GM10248 (cell line): ENCODE measurements at regions not wholly inside any gene's neighbourhood (a gene's known extent, or its start where the extent isn't known, plus 50 kb on each side); places are given as distances from the start of the nearest gene placed in this dataset.

Source experiments
- CTCF ChIA-PET: fragments of 300-600 bp; sonication (Branson Sonifier 250); formaldehyde crosslinking; extraction: SDS; loops from one replicate; lab custom pipeline; 2021; ENCODE audit warnings: antibody characterized with exemption; lab: Yijun Ruan, JAX
- POLR2A ChIA-PET: fragments of 350-650 bp; sonication (Branson Sonifier 250); formaldehyde crosslinking; extraction: SDS; loops from one replicate; lab custom pipeline; 2020; ENCODE audit warnings: antibody characterized with exemption; lab: Yijun Ruan, JAX
- DNase-seq: peaks from one replicate; pipeline ENCODE4 v3.0.0; 2012; ENCODE audit errors: extremely low spot score
- TF ChIP-seq, protein P1 (sequence below): IDR thresholded peaks from 2 replicates; pipeline ENCODE4 v1.5.1; 2012; ENCODE audit warnings: mild to moderate bottlenecking, low read depth; ENCODE audit errors: extremely low read depth, missing control alignments, control extremely low read depth

DNA sequence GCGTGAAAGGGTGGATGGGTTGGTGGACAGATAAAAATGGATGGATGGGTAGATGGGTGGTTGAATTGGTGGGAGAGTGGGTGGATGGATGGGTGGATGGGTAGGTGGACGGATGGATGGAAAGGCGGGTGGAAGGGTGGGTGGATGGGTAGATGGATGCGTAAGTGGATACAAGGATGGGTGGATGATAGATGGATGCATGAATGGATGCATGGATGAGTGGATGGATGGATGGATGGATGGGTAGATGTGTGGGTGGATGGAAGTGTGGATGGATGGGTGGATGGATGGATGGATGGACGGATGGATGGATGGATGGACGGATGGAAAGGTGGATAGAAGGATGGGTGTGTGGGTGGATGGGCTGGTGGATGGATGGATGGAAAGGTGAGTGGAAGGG, 77.0 kb upstream of the GRK3 start:
- TF ChIP-seq, protein P1, sequence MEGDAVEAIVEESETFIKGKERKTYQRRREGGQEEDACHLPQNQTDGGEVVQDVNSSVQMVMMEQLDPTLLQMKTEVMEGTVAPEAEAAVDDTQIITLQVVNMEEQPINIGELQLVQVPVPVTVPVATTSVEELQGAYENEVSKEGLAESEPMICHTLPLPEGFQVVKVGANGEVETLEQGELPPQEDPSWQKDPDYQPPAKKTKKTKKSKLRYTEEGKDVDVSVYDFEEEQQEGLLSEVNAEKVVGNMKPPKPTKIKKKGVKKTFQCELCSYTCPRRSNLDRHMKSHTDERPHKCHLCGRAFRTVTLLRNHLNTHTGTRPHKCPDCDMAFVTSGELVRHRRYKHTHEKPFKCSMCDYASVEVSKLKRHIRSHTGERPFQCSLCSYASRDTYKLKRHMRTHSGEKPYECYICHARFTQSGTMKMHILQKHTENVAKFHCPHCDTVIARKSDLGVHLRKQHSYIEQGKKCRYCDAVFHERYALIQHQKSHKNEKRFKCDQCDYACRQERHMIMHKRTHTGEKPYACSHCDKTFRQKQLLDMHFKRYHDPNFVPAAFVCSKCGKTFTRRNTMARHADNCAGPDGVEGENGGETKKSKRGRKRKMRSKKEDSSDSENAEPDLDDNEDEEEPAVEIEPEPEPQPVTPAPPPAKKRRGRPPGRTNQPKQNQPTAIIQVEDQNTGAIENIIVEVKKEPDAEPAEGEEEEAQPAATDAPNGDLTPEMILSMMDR, result no peak
- CTCF ChIA-PET, result interaction anchor here (1.4 kb wide), 1 partner anchor 286 kb away, joined by 6 read pairs; no protein-coding TSS in a partner anchor
- POLR2A ChIA-PET, result no interaction called here
- no peak for DNase-seq

DNA sequence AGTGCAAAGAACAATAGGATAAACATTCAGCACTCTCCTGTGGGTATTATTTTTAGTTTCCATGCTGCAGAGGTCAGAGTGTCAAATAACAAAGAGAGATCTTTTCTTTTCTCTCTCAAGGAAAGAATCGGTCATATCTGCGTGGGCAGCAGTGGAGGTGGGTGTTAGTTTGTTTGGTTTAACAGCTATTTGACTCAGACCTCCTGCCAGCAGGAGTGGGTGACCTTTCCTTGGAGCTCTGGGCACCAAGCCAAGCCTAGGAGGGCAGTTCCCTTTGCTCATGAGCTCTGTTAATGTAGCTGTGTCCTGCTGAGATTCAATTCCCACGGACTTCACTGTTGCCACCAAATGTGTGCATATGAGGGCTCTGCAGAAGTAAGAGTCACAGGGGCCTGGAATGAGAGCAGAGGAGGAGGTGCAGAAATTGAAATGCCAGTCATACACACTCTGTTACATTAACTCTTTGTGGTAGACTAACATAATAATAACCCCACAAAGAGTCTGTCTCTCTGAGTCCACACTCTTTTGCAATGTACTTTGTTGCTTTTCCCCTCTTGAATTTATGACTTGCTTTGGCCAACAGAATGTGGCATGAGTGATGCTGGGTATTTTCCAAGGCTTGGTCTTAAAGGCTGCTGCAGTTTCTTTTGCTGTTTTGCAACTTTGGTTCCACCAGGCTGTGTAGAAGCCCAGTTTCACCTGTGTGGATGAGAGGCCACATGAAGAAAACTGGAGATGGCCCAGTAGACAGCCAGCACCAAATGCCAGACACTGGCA, 76.0 kb upstream of the GRK3 start:
- TF ChIP-seq, protein P1, result no peak
- DNase-seq, result no peak
- POLR2A ChIA-PET, result no interaction called here
- CTCF ChIA-PET, result interaction anchor here (1.4 to 1.7 kb wide), 2 partner anchors 67 to 285 kb away, joined by 4 to 6 read pairs; no protein-coding TSS in a partner anchor

DNA sequence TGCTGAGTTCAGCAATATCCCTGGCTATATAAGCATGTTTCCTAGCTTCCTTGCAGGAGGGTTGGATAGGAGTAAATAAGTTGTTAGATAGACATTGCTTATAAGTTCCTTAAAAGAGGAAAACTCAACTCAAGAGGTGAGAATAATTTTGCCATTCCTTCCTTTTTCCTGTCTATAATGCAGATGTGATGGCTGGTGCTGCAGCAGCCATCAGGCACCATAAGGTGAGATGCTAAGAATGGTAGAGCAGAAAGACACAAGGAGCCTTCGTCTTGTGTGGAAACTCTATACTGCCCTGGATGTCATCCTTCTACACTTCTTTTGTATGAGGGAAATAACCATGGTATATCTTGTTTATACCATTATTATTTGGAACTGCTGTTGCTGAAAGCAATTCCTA, 74.5 kb upstream of the GRK3 start:
- CTCF ChIA-PET, result no interaction called here
- no peak for DNase-seq
- TF ChIP-seq, protein P1, result no peak
- POLR2A ChIA-PET, result no interaction called here

DNA sequence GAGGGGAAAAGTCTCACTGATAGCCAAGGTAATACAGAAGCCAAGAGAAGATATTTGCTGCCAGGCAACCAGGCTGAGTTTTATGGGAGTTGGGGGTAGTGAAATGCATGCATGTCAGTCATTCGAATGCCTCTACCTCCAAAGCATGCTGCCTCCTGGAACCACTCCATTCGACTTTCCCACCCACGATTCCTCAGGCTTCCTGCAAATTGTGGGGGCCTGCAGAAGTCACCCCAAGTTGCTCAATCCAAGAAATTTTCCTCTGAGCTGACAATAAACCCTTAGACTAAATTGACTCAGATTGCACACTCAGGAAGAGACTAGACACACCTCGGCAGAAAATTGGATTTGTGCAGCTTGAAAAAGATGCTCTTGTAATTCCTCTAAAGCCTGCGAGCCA, 73.6 kb upstream of the GRK3 start:
- no peak for DNase-seq
- CTCF ChIA-PET, result no interaction called here
- TF ChIP-seq, protein P1, result no peak
- POLR2A ChIA-PET, result no interaction called here

DNA sequence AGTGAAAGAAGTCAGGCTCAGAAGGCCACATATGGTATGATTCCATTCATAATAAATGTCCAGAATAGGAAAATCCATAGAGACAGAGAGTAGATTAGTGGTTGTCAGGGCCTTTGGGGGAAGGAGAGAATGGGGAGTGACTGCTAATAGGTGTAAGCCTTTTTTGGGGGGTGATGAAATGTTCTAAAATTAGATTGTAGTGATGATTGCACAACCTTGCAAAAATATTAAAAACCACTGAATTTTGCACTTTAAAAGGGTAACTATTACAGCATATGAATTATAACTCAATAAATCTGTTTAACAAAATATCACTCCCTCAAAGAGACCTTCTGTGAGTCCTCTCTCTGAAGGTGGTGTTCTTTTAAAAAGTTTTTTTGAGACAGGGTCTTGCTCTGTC, 72.3 kb upstream of the GRK3 start:
- CTCF ChIA-PET, result no interaction called here
- TF ChIP-seq, protein P1, result no peak
- POLR2A ChIA-PET, result no interaction called here
- DNase-seq, result no peak

DNA sequence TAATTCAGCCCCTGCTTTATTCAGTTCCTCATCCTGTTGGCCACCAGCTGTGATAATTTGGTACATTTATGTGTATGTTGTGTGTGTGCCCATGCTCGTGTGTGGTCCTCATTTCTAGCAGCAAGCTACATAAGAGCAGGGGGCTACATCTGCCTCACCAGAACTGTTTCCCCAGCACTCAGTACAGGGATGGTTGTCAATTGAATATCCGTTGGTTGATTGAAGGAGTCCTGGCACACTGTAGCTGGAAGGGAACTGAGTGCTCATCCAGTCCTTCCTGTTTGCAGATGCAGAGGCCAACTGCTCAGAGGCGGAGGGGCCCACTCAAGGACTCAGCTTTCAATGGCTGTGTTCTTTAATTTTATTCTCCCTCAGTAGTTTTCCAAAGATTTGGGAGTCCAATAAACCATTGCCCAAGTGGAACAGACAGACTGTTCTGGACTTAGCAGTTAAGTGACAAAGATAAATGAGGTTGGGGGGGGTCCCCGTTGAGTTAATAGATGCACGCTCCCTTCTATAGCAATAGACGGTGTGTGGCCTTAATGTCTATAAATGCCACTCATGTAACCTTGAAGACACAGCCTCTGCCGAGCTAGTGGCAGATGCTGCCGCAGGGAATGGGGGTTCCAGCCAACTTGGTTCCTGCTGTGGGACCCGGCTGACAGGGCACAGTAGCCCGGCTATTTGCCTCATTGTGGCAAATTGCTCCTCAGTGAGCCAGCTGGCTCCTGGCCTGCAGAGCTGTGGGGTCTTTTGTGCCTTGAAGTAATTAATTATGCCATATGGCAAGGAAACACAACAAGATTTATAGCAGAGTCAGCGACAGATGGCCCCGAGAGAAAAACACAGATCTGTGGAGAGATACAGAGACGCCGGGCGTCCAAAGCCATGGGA, 71.4 kb upstream of the GRK3 start:
- TF ChIP-seq, protein P1, result no peak
- DNase-seq, result no peak
- POLR2A ChIA-PET, result no interaction called here
- CTCF ChIA-PET, result interaction anchor here (1.3 kb wide), 1 partner anchor 11 kb away, joined by 3 read pairs; no protein-coding TSS in a partner anchor
